ENCODE measurements at regions not wholly inside any gene's neighbourhood (a gene's known extent, or its start where the extent isn't known, plus 50 kb on each side); places are given as distances from the start of the nearest gene placed in this dataset.

- no peak for DNase-seq (ENCODE audit: low read depth)
Observed at GRCh38 chr6:2562721-2563451, 187.8 kb downstream of the MYLK4 start.

GRCh38 chr6:2560917-2561698, 189.6 kb downstream of the MYLK4 start:
- DNase-seq (ENCODE audit: low read depth): no peak

GRCh38 chr6:2560140-2560818, 190.4 kb downstream of the MYLK4 start:
- DNase-seq (ENCODE audit: low read depth): no peak

- no peak for DNase-seq (ENCODE audit: low read depth)
Observed at GRCh38 chr6:2558861-2559801, 191.6 kb downstream of the MYLK4 start.

DNA sequence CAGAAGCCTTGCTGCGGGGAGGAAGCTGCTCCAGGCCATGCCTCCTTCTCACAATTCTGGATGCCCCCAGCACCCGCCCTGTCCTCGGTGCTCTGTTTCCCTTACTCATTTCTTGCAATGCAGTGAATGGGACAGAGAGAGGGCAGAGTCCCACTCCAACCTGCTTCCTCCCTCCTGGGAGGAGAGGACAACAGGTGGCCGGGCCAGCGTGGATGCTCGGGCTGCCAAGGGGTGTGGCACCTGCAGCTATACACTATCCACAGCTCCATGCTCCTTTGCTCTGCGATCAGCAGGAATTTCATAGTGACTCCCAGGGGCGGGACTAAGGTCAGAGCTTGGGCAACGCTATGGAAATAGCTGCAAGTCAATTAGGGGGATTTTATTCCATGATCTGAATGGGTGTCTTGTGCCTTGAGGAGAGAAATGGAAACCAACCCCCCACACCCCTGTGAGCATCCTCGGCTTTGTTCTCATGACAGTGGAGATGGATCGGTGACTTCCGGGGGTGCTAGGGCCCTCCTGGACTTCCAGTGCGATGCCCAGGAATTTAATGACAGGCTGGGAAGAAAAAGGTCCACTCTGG, 192.5 kb downstream of the MYLK4 start:
- DNase-seq (ENCODE audit: low read depth): no peak

- no peak for DNase-seq (ENCODE audit: low read depth)
Observed at GRCh38 chr6:2557181-2557720, 193.5 kb downstream of the MYLK4 start.

DNA sequence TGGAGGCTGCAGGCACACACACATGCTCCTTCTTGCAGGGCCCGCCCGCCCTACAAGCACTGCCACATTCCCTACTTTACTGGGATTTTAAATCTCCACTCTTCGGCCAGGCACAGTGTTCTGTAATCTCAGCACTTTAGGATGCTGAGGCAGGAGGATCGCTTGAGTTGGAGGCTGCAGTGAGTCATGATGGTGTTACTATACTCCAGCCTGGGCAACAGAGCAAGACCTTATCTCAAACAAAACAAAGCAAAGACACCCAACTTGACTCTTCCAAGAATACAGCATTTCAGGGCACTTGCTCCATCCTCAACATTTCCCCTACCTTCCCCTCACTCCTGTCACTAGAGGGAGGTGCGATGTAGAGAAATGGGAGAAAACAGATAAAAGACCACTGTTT, 194.0 kb downstream of the MYLK4 start:
- no peak for DNase-seq (ENCODE audit: low read depth)

- DNase-seq (ENCODE audit: low read depth): no peak
Observed at GRCh38 chr6:2554651-2555260, 196.0 kb downstream of the MYLK4 start.

GRCh38 chr6:2552526-2553154, 198.1 kb downstream of the MYLK4 start:
- no peak for DNase-seq (ENCODE audit: low read depth)

GRCh38 chr6:2551705-2552104, 199.0 kb downstream of the MYLK4 start:
- DNase-seq (ENCODE audit: low read depth): no peak

- no peak for DNase-seq (ENCODE audit: low read depth)
Observed at GRCh38 chr6:2550247-2550646, 200.5 kb downstream of the MYLK4 start.

GRCh38 chr6:2549834-2550233, 200.9 kb downstream of the MYLK4 start:
- no peak for DNase-seq (ENCODE audit: low read depth)

GRCh38 chr6:2547355-2547754, 203.4 kb downstream of the MYLK4 start:
- no peak for DNase-seq (ENCODE audit: low read depth)

GRCh38 chr6:2546901-2547300, 203.8 kb downstream of the MYLK4 start:
- DNase-seq (ENCODE audit: low read depth): no peak

DNA sequence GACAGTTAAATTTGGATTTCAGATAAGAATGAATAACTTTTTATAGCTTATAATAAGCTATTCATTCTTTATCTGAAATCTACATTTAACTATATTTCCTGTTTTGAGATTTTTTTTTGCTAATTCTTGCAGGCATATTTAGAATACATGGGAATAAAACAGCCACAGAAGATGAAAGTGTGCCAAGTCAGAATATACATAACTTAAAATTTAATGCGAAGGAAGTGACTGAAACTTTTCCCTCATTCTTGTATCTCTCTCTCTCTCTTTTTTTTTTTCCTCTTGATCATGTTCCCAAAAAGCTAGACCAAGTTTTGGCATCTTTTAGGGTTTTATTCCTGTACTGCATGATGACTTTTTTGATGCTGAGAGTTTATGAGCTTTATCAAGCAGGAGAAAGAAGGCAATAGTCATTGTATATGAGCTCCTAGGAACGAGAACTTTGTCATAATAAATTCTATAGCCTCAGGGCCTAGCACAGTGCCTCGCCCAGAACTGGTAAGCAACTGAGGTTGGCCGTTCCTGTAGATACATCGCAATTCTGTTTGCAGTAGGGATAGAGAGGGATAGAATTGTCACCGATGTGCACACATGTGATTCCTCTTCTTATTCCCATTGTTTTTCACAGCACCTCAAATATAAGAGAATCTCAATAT, 205.2 kb downstream of the MYLK4 start:
- no peak for DNase-seq (ENCODE audit: low read depth)

DNA sequence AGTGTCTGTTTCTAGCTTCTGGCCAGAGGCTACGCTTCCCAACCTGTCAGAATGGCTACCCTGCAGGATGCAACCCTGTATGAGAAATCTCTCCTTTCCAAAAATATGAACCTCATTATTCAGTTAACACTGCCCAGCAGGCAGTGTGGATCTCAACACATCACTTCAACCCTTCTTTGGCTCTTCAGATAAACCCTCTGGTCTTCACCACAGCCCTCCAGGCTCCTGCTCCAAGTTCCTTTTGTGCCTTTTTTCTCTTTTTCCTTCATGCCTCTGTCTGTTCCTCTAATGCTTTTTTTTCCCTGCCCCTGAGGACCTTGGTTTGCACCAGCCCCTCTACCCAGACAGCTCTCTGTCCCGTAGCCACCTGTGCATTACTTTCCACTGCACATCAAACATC, 207.4 kb downstream of the MYLK4 start:
- DNase-seq (ENCODE audit: low read depth): no peak

DNA sequence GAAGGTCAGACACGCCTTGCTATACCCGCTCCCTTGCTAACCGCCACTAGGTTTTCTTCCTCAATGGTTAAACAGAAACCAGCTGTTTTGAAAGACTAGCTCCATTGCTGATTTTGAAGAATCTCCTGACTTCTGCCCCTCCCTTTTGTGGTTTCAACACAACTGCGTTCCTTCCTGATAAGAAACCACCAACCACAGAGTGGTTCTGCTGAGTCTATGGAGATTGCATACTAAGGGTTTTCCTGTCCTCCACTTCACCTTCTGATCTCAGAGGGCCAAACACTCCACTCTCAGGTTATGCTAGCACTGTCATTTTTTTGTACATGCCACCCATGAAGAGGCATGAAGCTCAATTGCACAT, 207.9 kb downstream of the MYLK4 start:
- DNase-seq (ENCODE audit: low read depth): no peak

DNA sequence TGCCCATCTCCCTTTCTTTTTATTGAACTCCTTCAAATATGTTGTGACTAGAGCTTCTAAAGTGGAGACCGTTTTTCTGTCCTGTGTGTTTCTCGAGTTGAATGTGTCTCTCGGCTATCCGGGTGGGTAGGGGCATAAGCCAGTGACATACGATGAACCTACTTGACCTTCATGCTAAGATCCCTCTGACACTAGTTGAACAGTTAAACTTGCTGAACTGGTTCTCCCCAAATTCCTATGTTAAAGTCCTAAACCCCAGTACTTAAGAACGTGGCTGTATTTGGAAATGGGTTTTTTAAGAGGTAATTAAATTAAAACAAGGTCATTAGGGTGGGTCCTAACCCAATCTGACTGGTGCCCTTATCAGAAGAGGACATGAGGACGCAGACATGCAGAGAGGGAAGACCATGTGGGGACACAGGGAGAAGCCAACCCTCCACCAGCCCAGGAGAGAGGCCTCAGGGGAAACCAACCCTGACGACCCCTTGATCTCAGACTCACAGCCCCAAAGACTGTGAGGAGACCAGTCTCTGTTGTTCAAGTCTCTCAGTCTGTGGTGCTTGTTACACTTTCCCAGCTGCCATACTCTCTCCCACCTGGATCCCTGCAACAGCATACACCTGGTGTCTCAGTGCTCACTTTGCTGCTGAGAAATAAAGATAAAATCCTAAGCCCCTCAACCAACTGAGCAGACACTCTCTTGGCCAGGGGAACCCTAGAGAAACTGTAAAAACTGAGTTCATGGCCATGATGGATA, 208.4 kb downstream of the MYLK4 start:
- no peak for DNase-seq (ENCODE audit: low read depth)

GRCh38 chr6:2536451-2536850, 214.3 kb downstream of the MYLK4 start:
- DNase-seq (ENCODE audit: low read depth): no peak

Data from stromal cell of bone marrow (primary cell).